ENCODE measurements at regions not wholly inside any gene's neighbourhood (a gene's known extent, or its start where the extent isn't known, plus 50 kb on each side); places are given as distances from the start of the nearest gene placed in this dataset.

- no peak for TF ChIP-seq CHD7 (IDR thresholded peaks at IDR 0.05; ENCODE audit: insufficient replicate concordance, low read length)
- no peak for TF ChIP-seq SIN3A (conservative IDR thresholded peaks at IDR 0.05 in 1 of 2, IDR thresholded peaks at IDR 0.05 in 1 of 2; ENCODE audit: low read depth in 1 of 2, low read length in 2 of 2)
- no peak for TF ChIP-seq E2F6 (IDR thresholded peaks at IDR 0.05)
- no peak for TF ChIP-seq NANOG (IDR thresholded peaks at IDR 0.05; ENCODE audit: insufficient read depth, low read depth, low read length, poor library complexity, severe bottlenecking)
- TF ChIP-seq RXRA (IDR thresholded peaks at IDR 0.05; ENCODE audit: insufficient read depth, low read depth, low read length): no peak
- no peak for TF ChIP-seq GTF2F1 (IDR thresholded peaks at IDR 0.05; ENCODE audit: borderline replicate concordance, low read depth, low read length)
- TF ChIP-seq SP1 (IDR thresholded peaks at IDR 0.05; ENCODE audit: low read depth, low read length): no peak
- TF ChIP-seq ATF3 (IDR thresholded peaks at IDR 0.05; ENCODE audit: insufficient read depth, low read depth, low read length): no peak
Measured at GRCh38 chr5:110832683-110833082, 93.9 kb downstream of the SLC25A46 start (continued).
